ENCODE measurements at regions not wholly inside any gene's neighbourhood (a gene's known extent, or its start where the extent isn't known, plus 50 kb on each side); places are given as distances from the start of the nearest gene placed in this dataset.

- TF ChIP-seq CTCF (optimal IDR thresholded peaks at IDR 0.05 in 1 of 3, IDR thresholded peaks at IDR 0.05 in 1 of 3, conservative IDR thresholded peaks at IDR 0.05 in 1 of 3; ENCODE audit: extremely low read depth in 1 of 3, insufficient read depth in 2 of 3, low read length in 3 of 3) (no peak), EZH2 (IDR thresholded peaks at IDR 0.05; ENCODE audit: low read length) (no peak)
- H2AFZ ChIP-seq (ENCODE audit: control insufficient read depth, low read length) = no peak overlapping the region
- H4K20me1 ChIP-seq (ENCODE audit: control insufficient read depth, extremely low read depth, insufficient read depth, low read length) = no peaks in the 10 kb centered on the region
- no peak overlapping the region for H3K9ac ChIP-seq (ENCODE audit: control insufficient read depth, extremely low read depth, insufficient read depth, low read length)
- no peaks in the 10 kb centered on the region for H3K9me3 ChIP-seq (ENCODE audit: control insufficient read depth, low read depth, low read length)
- H3K9me1 ChIP-seq (ENCODE audit: control insufficient read depth, extremely low read depth, insufficient read depth, low read length) = no peaks in the 10 kb centered on the region
- H3K36me3 ChIP-seq (ENCODE audit: control insufficient read depth in 2 of 2, extremely low read depth in 1 of 2, insufficient read depth in 2 of 2, low read length in 2 of 2) = no peaks in the 10 kb centered on the region
- no peak overlapping the region for H3K4me2 ChIP-seq (ENCODE audit: control insufficient read depth, extremely low read depth, insufficient read depth, low read depth, low read length)
- DNase-seq (ENCODE audit: low read depth, low spot score) = no peak
- H3K4me1 ChIP-seq (ENCODE audit: control insufficient read depth, extremely low read depth, insufficient read depth, low read length) = no peaks in the 10 kb centered on the region
- no peaks in the 10 kb centered on the region for H3K79me2 ChIP-seq (ENCODE audit: control insufficient read depth, insufficient read depth, low read length)
- no peaks in the 10 kb centered on the region for H3K27me3 ChIP-seq (ENCODE audit: control insufficient read depth, extremely low read depth, insufficient read depth, low read length)
- no peak overlapping the region for H3K27ac ChIP-seq (ENCODE audit: control insufficient read depth, insufficient read depth, low read length)
- no peak overlapping the region for H3K4me3 ChIP-seq (ENCODE audit: control insufficient read depth in 2 of 3, extremely low read depth in 1 of 3, insufficient read depth in 2 of 3, low read depth in 1 of 3, low read length in 3 of 3)
- dilution Hi-C loops (cut with MboI; ENCODE audit: extremely low pct_ligation_motif_present, low sequenced_read_pairs) = no loop called here
- no peak for FAIRE-seq
These were observed 213.8 kb upstream of the PROX1 start for GRCh38 chr1:213773975-213774374.

- no peaks in the 10 kb centered on the region for H3K9me1 ChIP-seq (ENCODE audit: control insufficient read depth, extremely low read depth, insufficient read depth, low read length)
- no peak overlapping the region for H3K4me2 ChIP-seq (ENCODE audit: control insufficient read depth, extremely low read depth, insufficient read depth, low read depth, low read length)
- no peaks in the 10 kb centered on the region for H3K27me3 ChIP-seq (ENCODE audit: control insufficient read depth, extremely low read depth, insufficient read depth, low read length)
- H3K4me3 ChIP-seq (ENCODE audit: control insufficient read depth in 2 of 3, extremely low read depth in 1 of 3, insufficient read depth in 2 of 3, low read depth in 1 of 3, low read length in 3 of 3) = no peak overlapping the region
- no peak for TF ChIP-seq CTCF (optimal IDR thresholded peaks at IDR 0.05 in 1 of 3, IDR thresholded peaks at IDR 0.05 in 1 of 3, conservative IDR thresholded peaks at IDR 0.05 in 1 of 3; ENCODE audit: extremely low read depth in 1 of 3, insufficient read depth in 2 of 3, low read length in 3 of 3)
- no peak for TF ChIP-seq EZH2 (IDR thresholded peaks at IDR 0.05; ENCODE audit: low read length)
- H3K4me1 ChIP-seq (ENCODE audit: control insufficient read depth, extremely low read depth, insufficient read depth, low read length) = no peaks in the 10 kb centered on the region
- H2AFZ ChIP-seq (ENCODE audit: control insufficient read depth, low read length) = no peak overlapping the region
- no peak overlapping the region for H3K27ac ChIP-seq (ENCODE audit: control insufficient read depth, insufficient read depth, low read length)
- FAIRE-seq (no peak), DNase-seq (ENCODE audit: low read depth, low spot score) (no peak)
- H3K36me3 ChIP-seq (ENCODE audit: control insufficient read depth in 2 of 2, extremely low read depth in 1 of 2, insufficient read depth in 2 of 2, low read length in 2 of 2) = no peaks in the 10 kb centered on the region
- no peak overlapping the region for H3K9ac ChIP-seq (ENCODE audit: control insufficient read depth, extremely low read depth, insufficient read depth, low read length)
- no peaks in the 10 kb centered on the region for H3K79me2 ChIP-seq (ENCODE audit: control insufficient read depth, insufficient read depth, low read length)
- no peaks in the 10 kb centered on the region for H3K9me3 ChIP-seq (ENCODE audit: control insufficient read depth, low read depth, low read length)
- no peaks in the 10 kb centered on the region for H4K20me1 ChIP-seq (ENCODE audit: control insufficient read depth, extremely low read depth, insufficient read depth, low read length)
- dilution Hi-C loops (cut with MboI; ENCODE audit: extremely low pct_ligation_motif_present, low sequenced_read_pairs) = no loop called here
These were observed 210.8 kb upstream of the PROX1 start for GRCh38 chr1:213776969-213777368.
